ENCODE measurements at regions not wholly inside any gene's neighbourhood (a gene's known extent, or its start where the extent isn't known, plus 50 kb on each side); places are given as distances from the start of the nearest gene placed in this dataset.

- Histone ChIP-seq H3K9ac (no peak overlapping the region), H3K27ac (ENCODE audit: low read depth in 2 of 2, low read length in 1 of 2) (no peak overlapping the region), H3K4me1 (ENCODE audit: control insufficient read depth in 1 of 2, insufficient read depth in 2 of 2, low read depth in 1 of 2, low read length in 1 of 2) (no peaks in the 10 kb centered on the region), H4K20me1 (ENCODE audit: insufficient read depth) (no peaks in the 10 kb centered on the region), H3K9me2 (no peaks in the 10 kb centered on the region), H3K4me2 (no peak overlapping the region), H3F3A (replicated peaks; ENCODE audit: insufficient read depth) (no peaks in the 10 kb centered on the region), H3K36me3 (replicated peaks in 1 of 2; ENCODE audit: control insufficient read depth in 1 of 2, insufficient read depth in 2 of 2, low read length in 1 of 2) (no peaks in the 10 kb centered on the region), H3K27me3 (ENCODE audit: insufficient read depth) (no peaks in the 10 kb centered on the region), H3K9me3 (no peaks in the 10 kb centered on the region), H3K79me2 (ENCODE audit: insufficient read depth) (no peaks in the 10 kb centered on the region), H2AFZ (ENCODE audit: low read depth) (no peak overlapping the region), H3K4me3 (ENCODE audit: low read depth in 2 of 2, low read length in 1 of 2) (no peak overlapping the region)
- 0% methylated on average over 2 of the region's 2 CpGs for WGBS (ENCODE audit: low lambda C conversion rate)
- no peak for DNase-seq
- ChIA-PET CTCF (no interaction called here), POLR2A (no interaction called here)
- TF ChIP-seq CHD2 (IDR thresholded peaks at IDR 0.05; ENCODE audit: low read length, partially characterized antibody) (no peak), MXI1 (IDR thresholded peaks at IDR 0.05; ENCODE audit: low read depth, low read length) (no peak), FOSL2 (IDR thresholded peaks at IDR 0.05; ENCODE audit: borderline replicate concordance, low read depth) (no peak), USF1 (IDR thresholded peaks at IDR 0.05; ENCODE audit: borderline replicate concordance, low read depth) (no peak), YY1 (IDR thresholded peaks at IDR 0.05; ENCODE audit: low read depth) (no peak), TEAD4 (IDR thresholded peaks at IDR 0.05; ENCODE audit: borderline replicate concordance, insufficient read depth) (no peak), REST (IDR thresholded peaks at IDR 0.05; ENCODE audit: low read depth, low read length) (no peak), GATA2 (CRISPR knock-in tag; IDR thresholded peaks at IDR 0.05) (no peak), SMC3 (IDR thresholded peaks at IDR 0.05; ENCODE audit: low read depth, low read length) (no peak), SIN3A (IDR thresholded peaks at IDR 0.05; ENCODE audit: borderline replicate concordance, low read depth, low read length) (no peak), GABPA (IDR thresholded peaks at IDR 0.05; ENCODE audit: low read depth) (no peak), PBX3 (IDR thresholded peaks at IDR 0.05) (no peak), JUND (IDR thresholded peaks at IDR 0.05) (no peak), MAX (IDR thresholded peaks at IDR 0.05; ENCODE audit: low read depth) (no peak), USF2 (IDR thresholded peaks at IDR 0.05; ENCODE audit: borderline replicate concordance, low read depth, low read length) (no peak), POLR2AphosphoS5 (IDR thresholded peaks at IDR 0.05; ENCODE audit: low read depth, low read length) (no peak)
Measured at GRCh38 chr6:137549106-137549505, 54.9 kb upstream of the OLIG3 start.

Measured in SK-N-SH (cell line).